ENCODE measurements at regions not wholly inside any gene's neighbourhood (a gene's known extent, or its start where the extent isn't known, plus 50 kb on each side); places are given as distances from the start of the nearest gene placed in this dataset.

GRCh38 chr2:129731907-129732629, 247.4 kb upstream of the RAB6C start:
- DNase-seq, result no peak

- no peak for DNase-seq
Observed at GRCh38 chr2:129732630-129733026, 246.8 kb upstream of the RAB6C start.

DNA sequence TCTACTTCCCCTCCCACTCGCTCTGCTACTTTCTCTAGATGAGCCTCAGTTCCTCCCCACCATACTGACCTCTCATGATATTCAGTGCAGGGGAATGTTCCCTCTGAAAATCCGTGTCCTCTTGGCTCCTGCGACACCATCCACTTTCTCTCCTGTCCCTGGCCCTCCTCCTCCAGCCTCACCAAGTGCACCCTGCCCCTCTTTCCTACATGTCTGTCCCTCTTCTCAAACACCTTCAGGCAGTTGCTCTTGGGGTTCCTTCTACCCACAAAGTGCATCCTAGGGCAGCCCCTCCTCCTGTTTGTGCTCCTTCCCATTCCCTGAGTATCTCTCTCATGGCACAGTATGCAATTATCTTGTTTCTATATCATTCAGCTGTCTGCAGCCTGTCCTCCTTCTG, 246.4 kb upstream of the RAB6C start:
- DNase-seq, result no peak

DNA sequence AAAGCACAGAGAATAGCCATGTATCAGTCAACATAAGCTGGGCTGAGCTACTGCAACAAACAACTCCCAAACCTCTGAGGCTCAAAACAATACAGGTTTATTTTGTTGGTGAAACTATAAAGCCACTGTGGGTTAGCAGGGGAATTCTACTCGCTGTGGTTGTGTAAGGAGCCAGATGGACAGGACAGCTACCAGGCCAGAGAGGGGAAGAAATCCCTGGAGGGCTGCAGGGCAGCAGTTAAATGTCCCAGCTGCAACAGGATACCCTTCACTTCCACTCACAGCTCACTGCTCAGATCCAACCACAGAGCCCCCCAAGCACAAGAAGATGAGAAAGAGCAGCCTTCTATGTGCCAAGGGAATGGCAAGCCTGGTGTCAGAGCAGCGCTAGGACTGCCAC, 245.9 kb upstream of the RAB6C start:
- no peak for DNase-seq

GRCh38 chr2:129734343-129735034, 245.0 kb upstream of the RAB6C start:
- DNase-seq, result no peak

DNA sequence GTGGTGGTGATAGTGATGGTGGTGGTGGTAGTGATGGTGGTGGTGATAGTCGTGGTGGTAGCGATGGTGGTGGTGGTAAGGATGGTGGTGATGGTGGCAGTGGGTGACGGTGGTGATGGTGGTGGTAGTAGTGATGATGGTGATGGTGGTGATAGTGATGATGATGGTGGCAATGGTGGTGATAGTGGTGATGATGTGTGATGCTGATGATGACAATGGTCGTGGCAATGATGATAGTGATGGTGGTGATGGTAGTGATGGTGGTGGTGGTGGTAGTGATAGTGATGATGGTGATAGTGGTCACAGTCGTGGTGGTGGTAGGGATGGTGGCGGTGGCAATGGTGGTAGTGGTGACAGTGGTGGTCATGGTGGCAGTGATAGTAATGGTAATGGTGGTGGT, 243.9 kb upstream of the RAB6C start:
- no peak for DNase-seq

DNA sequence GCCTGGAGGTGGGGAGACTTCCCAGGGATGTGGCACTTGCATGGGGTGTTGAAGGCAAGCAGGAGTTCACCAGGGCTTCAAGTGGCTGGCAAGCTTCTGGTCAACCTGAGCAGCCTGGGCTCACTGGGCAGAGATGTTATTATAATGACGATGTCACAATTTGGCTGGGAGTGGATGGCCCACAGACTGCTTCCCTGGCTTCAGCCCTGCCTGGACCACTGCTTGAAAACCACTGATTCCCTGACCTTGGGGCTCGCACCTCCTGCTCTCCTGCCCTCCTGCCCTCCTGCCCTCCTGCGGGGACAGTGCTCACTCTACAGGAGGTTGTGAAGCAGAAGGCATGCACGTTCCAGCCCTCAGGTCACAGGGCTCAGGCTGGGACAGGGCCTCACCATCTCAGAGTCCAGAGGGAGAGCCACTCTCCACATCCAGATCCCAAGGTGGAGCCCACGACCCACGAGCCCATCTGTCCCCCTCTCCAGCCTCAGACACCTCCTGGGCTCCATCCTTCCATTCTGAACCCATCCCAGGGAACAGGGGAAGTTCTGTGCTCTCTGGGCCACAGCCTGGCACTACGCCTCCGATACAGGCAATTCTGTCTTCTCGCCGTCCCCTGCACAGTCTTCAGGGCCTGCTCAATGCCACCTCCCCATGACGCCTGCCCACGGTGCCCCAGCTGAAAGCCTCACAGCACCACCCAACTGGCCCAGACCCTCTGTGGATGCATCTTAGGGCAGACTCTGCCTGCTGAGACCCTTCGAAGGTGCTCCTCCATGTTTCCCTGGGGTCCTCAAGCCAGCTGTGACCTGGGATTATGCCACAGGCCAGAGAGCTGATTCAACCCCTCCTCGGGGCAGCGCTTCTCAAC, 241.6 kb upstream of the RAB6C start:
- no peak for DNase-seq

GRCh38 chr2:129738799-129739198, 240.7 kb upstream of the RAB6C start:
- DNase-seq, result no peak

- DNase-seq, result no peak
Observed at GRCh38 chr2:129740504-129740903, 239.0 kb upstream of the RAB6C start.

- DNase-seq, result no peak
Observed at GRCh38 chr2:129741165-129741564, 238.3 kb upstream of the RAB6C start.

DNA sequence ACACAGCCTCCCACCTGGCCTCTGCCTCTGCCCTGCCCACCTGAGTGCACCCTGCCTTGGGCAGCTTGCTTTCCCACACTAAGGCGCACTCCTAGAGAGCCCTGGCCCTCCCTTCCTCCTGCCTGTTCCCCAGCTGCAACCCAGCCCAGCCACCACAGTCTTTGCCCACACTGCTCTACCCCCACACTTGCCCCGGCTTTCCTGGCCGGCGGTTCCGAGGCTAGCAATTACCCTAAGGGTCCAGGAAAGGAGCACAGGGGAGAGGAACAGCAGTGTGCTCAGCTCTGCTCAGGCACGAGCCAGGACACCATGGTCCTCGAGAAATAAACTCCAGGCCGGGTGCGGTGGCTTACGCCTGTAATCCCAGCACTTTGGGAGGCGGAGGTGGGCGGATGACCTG, 237.8 kb upstream of the RAB6C start:
- no peak for DNase-seq

DNA sequence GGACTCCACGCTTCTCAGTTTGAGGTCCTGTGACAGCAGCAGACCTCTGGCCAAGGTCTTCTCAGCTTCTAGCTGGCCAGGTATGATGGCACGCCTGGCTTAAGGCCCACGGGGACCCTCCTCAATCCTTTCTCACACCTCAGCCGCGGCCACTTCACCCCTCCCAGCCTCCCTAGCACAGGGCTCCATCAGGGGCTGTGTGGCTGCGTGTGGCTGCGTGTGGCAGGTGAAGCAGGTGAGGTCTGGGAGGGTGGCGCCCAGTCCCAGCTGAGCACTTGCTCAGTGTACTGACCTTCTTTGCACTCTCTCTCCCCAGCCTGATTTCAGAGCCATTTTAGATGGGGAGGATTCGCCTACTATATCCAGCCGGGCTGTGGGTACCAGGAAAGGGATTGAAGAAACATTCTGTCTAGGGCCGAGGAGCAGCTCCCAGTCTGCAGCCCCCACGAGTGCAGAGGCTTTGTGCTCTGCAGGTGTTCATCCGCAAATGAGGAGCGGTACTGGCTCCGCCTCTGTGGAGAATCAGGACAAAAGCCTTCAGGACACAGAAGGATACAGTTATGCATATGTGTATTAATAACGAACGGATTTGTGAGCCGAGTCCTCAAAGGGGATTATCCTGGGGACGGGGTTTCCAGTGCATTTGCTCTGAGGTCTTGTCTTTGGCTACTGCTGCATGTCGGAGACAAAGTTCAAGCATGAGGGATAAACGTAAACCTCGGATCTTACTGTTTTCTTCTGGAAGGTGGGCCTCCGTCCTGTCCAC, 236.9 kb upstream of the RAB6C start:
- DNase-seq, result no peak

DNA sequence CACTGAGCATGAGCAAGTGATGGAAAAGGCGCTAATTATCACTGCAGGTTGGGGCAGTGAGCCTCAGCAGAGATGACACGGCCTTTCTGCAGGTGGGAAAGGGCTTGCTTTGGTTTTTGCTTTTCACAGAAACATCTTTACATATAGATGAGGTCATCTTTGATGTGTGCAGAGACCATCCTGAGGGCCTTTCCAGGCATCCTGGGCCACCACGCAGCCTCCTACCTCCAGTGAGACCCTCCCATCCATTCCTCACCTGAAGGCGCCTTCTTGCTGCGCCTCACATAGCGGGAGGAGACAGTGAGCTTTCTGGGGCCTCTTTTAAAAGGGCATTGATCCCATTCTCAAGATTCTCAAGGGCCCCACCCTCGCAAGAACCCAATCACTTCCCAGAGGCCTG, 235.3 kb upstream of the RAB6C start:
- DNase-seq, result no peak

DNA sequence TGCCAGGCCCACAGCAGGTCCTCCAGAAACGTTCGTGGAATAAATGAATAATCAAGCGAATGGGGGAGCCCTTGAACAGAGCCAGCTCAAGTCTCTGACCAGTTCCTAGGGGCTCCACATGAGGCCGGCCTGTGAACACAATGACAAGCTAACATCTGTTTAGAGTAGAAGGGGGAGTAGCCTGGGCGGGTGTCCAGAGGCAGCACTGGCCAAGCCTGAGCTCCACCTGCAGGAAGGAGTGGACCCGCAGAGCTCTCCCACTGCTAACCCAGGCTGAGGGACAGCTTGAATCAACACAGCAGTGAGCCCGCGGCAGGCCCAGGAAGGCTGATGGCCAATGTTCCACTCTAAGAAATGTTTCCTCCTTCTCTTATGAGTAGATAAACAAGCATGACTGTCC, 234.8 kb upstream of the RAB6C start:
- no peak for DNase-seq

DNA sequence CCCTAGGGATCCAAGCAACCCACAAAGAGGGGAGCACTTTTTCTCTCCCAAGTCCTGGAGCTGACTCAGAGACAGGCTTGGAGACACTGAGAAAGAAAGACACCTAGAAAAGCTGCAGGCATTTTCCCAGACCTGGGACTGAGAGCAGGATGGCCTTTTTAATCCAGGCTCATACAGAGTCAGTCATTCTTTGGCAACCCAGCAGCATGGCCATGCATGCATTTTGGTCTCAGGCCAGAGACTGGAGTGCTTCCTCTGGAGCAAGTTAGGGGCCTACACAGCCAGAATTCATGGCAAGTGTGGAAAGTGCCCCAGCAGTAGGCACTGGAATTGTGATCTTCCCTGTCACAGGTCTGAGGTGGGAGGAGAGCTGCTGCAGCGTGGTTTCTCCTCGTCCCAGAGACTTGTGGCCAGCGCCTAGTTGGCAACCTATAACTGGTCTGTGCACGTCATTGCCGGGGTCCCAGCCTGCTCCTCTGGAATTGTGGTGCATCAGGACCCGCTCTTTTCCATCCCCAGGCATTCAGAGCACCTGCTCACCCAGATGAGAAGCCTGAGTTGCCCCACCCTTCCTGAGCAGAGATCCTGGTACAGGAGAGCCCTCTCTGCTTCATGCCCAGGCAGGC, 231.9 kb upstream of the RAB6C start:
- DNase-seq, result no peak

DNA sequence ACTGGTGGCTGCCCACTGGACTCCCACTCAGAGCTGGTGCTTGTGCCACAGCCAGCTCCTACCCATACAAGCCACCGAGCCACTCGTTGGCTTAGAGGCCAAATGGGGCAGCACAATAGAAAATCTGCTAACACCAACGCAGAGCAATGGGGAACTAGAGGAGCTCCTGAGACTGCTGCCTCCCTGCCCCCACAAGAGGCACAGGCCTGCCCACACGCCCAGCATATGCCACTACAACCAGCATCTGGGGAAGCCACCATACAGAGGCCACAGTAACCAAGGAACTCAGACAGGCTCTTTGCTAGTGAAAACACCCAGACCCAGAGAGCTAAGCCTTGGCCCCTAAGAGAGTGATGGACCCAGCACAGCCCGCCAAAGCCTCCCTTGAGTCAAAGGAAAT, 231.2 kb upstream of the RAB6C start:
- DNase-seq, result no peak

DNA sequence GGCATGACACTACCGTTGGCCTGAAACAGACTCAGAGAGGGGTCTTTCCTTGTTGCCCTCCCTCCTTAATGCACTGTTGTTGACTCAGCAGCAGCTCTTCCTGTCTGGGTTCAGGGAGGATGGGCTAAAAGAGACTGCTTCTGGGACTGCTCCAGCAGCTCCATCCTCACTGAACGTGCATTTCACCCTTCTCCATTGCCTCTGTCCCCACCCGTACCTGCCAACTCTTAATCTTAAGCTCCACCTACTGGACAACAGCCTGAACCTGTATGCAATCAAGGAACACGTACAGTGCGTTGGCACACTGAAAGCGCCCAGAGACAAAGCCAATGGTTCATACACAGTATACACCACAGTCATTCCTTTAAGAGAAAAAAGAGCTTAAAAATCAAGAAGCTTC, 230.8 kb upstream of the RAB6C start:
- DNase-seq, result no peak

DNA sequence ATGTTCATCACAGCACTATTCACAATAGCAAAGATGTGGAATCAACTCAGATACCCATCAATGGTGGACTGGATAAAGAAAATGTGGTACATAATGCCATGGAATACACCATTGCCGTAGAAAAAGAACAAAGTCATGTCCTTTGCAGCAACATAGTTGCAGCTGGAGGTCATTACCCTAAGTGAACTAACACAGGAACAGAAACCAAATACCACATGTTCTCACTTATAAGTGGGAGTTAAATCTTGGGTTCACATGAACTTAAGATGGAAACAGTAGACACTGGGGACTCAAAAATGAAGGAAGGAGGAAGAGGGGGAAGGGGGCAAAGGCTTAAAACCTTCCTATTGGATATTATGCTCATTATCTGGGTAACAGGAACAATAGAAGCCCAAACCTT, 228.1 kb upstream of the RAB6C start:
- no peak for DNase-seq

DNA sequence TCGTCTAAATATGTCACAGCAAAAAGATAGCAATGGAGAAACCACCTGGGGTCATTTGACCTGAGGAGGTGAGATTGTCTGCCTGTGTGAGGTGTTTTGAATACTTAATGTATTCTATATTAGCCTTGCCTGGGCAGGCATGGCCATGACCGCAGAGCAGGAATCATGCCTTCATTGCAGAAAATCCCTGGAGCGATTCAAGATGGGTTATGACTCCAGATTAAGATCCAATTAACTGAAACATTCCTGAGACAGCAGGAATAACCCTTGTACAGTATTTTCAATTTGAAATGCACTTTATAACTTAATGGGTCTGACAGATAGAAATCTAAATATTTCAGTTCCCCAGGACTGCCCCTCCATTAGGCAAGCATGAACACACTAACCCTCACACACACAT, 227.3 kb upstream of the RAB6C start:
- no peak for DNase-seq

GRCh38 chr2:129752686-129753085, 226.8 kb upstream of the RAB6C start:
- no peak for DNase-seq

DNA sequence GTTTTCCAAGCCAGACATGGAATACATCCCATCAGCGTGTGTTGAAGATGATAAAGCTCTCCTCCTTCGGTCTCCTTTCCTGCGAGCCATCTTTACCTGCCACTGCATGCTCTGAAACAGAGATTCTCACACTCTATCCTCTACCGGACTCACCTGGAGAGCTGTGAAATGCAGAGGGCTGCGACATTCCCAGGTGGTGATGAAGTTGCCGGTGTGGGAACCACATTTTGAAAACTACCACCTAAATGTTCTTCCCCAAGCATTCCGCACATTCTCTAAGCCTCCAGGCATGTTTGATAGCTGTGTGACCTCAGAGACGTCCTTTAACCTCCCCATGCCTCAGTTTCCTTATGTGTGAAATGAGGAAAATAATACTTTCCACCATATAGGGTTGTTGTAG, 226.2 kb upstream of the RAB6C start:
- DNase-seq, result no peak

- no peak for DNase-seq
Observed at GRCh38 chr2:129754421-129754820, 225.0 kb upstream of the RAB6C start.

GRCh38 chr2:129754831-129755230, 224.6 kb upstream of the RAB6C start:
- DNase-seq, result no peak

Measured in HCEC 1CT (cell line).